Adrenal gland (tissue), 5 donors: ENCODE measurements at regions not wholly inside any gene's neighbourhood (a gene's known extent, or its start where the extent isn't known, plus 50 kb on each side); places are given as distances from the start of the nearest gene placed in this dataset.

Experiments
- POLR2A ChIP-seq, 2 donors: fragments of 450-650 bp; IDR thresholded peaks; one replicate each; pipeline ENCODE4 v1.6.1; 2017; ENCODE audit warnings: antibody characterized with exemption in 2 of 2, mild to moderate bottlenecking in 2 of 2, moderate library complexity in 1 of 2
- TF ChIP-seq, protein P1 (sequence below), 6 experiments: fragments of 450-650 bp in 4 of 6; fragments of 200-600 bp in 2 of 6; sonication (generic) in 1 of 6; IDR thresholded peaks; 1 replicate in 5 of 6; 2 replicates in 1 of 6; pipeline versions ENCODE4 v1.5.1 to v1.8.0; 2016 to 2021; ENCODE audit warnings: antibody characterized with exemption in 6 of 6, mild to moderate bottlenecking in 2 of 6, moderate library complexity in 1 of 6
- donor health status: DM: no; HTN: no; CAD: no.

GRCh38 chr6:131431718-131432117 is 141.3 kb upstream of the ARG1 start:
- TF ChIP-seq, protein P1, sequence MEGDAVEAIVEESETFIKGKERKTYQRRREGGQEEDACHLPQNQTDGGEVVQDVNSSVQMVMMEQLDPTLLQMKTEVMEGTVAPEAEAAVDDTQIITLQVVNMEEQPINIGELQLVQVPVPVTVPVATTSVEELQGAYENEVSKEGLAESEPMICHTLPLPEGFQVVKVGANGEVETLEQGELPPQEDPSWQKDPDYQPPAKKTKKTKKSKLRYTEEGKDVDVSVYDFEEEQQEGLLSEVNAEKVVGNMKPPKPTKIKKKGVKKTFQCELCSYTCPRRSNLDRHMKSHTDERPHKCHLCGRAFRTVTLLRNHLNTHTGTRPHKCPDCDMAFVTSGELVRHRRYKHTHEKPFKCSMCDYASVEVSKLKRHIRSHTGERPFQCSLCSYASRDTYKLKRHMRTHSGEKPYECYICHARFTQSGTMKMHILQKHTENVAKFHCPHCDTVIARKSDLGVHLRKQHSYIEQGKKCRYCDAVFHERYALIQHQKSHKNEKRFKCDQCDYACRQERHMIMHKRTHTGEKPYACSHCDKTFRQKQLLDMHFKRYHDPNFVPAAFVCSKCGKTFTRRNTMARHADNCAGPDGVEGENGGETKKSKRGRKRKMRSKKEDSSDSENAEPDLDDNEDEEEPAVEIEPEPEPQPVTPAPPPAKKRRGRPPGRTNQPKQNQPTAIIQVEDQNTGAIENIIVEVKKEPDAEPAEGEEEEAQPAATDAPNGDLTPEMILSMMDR (IDR thresholded peaks at IDR 0.05), result no peak
- no peak for TF ChIP-seq POLR2A (IDR thresholded peaks at IDR 0.05)
